Mucosa of descending colon (tissue), 3 donors: ENCODE measurements at regions not wholly inside any gene's neighbourhood (a gene's known extent, or its start where the extent isn't known, plus 50 kb on each side); places are given as distances from the start of the nearest gene placed in this dataset.

Experiments used
- ATAC-seq: fragments of 200-7000 bp; cut with Tn5 transposase; one replicate; pipeline ENCODE4 v1.9.1; 2020; ENCODE audit warnings: mild to moderate bottlenecking, moderate library complexity
- DNase-seq, 3 donors: peaks; one replicate each; pipeline ENCODE4 v3.0.0-alpha.2; 2020
- H3K36me3 ChIP-seq: fragments of 200-600 bp; one replicate; pipeline ENCODE4 v1.8.0; 2021; ENCODE audit warnings: low read depth, mild to moderate bottlenecking
- H3K4me1 ChIP-seq: fragments of 200-600 bp; one replicate; pipeline ENCODE4 v1.8.0; 2021; ENCODE audit warnings: low read depth, mild to moderate bottlenecking
- H3K4me3 ChIP-seq: fragments of 200-600 bp; one replicate; pipeline ENCODE4 v1.8.0; 2021; ENCODE audit warnings: mild to moderate bottlenecking
- H3K9me3 ChIP-seq: fragments of 200-600 bp; one replicate; pipeline ENCODE4 v1.8.0; 2021; ENCODE audit warnings: mild to moderate bottlenecking
- CTCF ChIP-seq: fragments of 200-600 bp; IDR thresholded peaks from one replicate; pipeline ENCODE4 v1.8.0; 2022; ENCODE audit warnings: antibody characterized with exemption, mild to moderate bottlenecking
- intact Hi-C, 2 donors: fragments of 100-400 bp; cut with DNase I in 1 of 2; cut with micrococcal nuclease in 1 of 2; formaldehyde crosslinking; loops; one replicate each; pipeline versions ENCODE4 v1.11.0 to v1.11.1; 2022; cut with DNase I, micrococcal nuclease
- donor health status: DM: no; HTN: no; CAD: no; lungs with moderate emphysema.
- donor health status: DM: no; HTN: no; CAD: no.
- donor health status: DM: no; HTN: yes; CAD: no.

GRCh38 chr1:186736971-186737685 is 56.9 kb upstream of the PTGS2 start:
- no peak for TF ChIP-seq CTCF
- Histone ChIP-seq H3K4me1 (no peaks in the 10 kb centered on the region), H3K4me3 (no peak overlapping the region), H3K9me3 (no peaks in the 10 kb centered on the region), H3K36me3 (no peaks in the 10 kb centered on the region)
- no peak for ATAC-seq
- intact Hi-C loops, result no loop called here
- no peak for DNase-seq

- ATAC-seq (no peak), DNase-seq (no peak)
- Histone ChIP-seq H3K9me3 (no peaks in the 10 kb centered on the region), H3K4me1 (no peaks in the 10 kb centered on the region), H3K4me3 (no peak overlapping the region), H3K36me3 (no peaks in the 10 kb centered on the region)
- no peak for TF ChIP-seq CTCF
- intact Hi-C loops, result no loop called here
Observed at GRCh38 chr1:186735463-186735862, 55.2 kb upstream of the PTGS2 start.

- intact Hi-C loops, result no loop called here
Observed at GRCh38 chr1:186730951-186731729, 50.9 kb upstream of the PTGS2 start.

More at GRCh38 chr1:186730951-186731729, 50.9 kb upstream of the PTGS2 start:
- H3K4me3 ChIP-seq, result no peak overlapping the region
- H3K9me3 ChIP-seq, result no peaks in the 10 kb centered on the region
- no peak for TF ChIP-seq CTCF
- DNase-seq, result no peak
- no peaks in the 10 kb centered on the region for H3K36me3 ChIP-seq
- no peaks in the 10 kb centered on the region for H3K4me1 ChIP-seq
- no peak for ATAC-seq
